ENCODE measurements at regions not wholly inside any gene's neighbourhood (a gene's known extent, or its start where the extent isn't known, plus 50 kb on each side); places are given as distances from the start of the nearest gene placed in this dataset.

- DNase-seq: no peak
These were observed 145.9 kb upstream of the WDR11 start for GRCh38 chr10:120705309-120705708.

GRCh38 chr10:120710076-120710475 is 141.1 kb upstream of the WDR11 start:
- DNase-seq: no peak

GRCh38 chr10:120711860-120712259 is 139.3 kb upstream of the WDR11 start:
- no peak for DNase-seq

DNA sequence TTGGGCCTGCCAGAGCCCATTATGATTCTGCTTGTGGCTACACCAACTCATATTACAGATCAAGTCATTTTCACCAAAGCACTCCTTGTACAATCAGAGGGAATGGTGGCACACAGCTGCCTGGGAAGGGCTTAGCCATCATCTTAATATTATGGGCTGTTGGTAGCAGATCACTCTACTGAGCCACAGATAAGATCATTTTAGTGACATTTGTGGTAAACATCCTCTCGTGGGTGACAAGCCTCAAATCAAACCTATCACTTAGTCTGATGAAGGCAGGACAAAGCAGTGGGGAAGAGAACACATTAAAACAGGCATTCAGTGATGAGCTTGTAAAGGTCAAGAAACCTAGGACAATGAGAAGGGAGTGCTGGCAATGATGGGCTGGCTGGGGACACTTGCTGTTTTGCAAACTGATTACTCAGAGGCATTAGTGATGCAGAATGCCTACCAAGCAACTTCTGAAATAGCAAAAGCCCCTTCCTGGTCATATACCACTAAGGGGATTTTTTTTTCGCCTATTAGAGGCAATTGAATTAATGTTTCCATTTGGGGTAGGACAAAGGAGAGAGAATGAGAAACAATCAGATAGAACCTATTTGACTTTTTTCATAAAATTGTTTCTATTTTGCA is 137.5 kb upstream of the WDR11 start:
- DNase-seq: no peak

DNA sequence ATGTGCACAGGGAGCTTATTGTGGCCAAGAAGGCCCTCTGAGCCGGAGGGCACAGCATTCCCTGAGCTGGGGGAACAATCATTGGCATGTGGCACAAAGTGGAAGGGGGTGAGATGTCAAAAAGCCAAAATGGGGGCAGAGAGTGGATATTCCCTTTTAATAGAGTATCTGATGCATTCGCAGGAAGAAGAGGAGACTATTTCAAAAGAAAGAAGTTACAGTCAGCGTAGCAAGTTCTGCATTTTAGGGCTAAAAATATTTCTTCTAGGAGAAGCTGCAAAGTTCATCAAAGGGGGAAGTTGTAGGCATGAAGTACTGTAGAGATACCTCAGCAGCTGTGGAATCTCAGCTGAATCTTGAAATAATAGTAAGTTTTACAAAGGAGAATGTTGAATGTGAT is 136.0 kb upstream of the WDR11 start:
- DNase-seq: no peak

GRCh38 chr10:120719333-120719732 is 131.8 kb upstream of the WDR11 start:
- DNase-seq: no peak

DNA sequence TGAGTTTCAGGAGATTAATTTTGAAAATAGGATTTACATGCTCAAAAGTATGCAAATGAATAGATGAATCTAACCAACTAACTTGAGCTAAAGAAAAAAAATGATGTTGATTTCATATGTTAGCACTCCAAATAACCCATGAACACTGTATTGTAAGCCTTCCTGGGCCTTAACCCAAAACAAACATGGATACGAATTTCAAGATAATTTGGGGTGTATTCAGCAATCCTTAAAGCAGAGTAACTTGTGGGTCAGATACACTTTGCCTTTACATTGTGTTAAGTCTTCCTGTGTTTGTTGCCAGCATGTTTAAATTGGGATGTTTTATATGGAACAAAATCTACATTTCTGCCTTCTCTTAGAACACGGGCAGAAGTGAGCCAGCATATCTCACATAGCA is 124.2 kb upstream of the WDR11 start:
- no peak for DNase-seq

DNA sequence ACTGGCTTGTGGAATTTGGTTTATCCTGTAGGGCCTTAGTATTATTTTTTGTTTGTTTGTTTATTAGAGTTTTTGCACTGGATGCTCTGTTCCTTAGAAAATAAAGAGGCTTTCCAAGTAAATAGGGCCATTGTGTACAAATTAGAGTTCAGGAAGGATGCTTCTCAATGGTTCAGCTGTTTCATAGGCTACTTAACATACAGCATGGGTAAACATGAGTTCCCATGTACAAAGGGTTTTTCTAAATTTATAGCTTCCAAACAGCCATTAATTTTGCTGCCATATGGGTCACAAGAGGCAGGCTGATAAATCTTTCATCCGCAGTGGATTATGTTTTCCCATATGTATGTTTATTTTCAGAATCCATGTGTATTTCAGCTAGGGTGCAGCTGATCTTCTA is 121.6 kb upstream of the WDR11 start:
- DNase-seq: peak; percentile 61

DNA sequence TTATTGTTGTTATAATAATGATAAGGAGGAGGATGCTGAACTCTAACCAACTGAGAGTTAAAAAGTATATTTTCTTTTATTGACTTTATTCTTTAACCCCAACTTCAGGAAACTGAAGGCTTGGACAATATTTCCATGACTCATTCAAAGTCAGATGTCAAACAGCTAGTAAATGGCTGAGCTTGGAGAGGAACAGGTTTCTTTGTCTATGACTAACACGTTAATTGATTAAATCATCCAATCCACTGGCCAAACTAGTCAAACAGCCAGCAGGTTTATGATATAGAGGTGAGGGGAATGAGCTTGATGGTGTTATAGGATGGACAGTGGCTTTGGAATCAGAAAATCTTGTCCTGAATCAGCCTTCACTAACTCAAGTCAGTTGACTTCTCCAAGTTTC is 119.1 kb upstream of the WDR11 start:
- DNase-seq: no peak

GRCh38 chr10:120732643-120733313 is 118.4 kb upstream of the WDR11 start:
- DNase-seq: no peak

- DNase-seq: no peak
These were observed 116.6 kb upstream of the WDR11 start for GRCh38 chr10:120734483-120735078.

- no peak for DNase-seq
These were observed 115.8 kb upstream of the WDR11 start for GRCh38 chr10:120735315-120735714.

DNA sequence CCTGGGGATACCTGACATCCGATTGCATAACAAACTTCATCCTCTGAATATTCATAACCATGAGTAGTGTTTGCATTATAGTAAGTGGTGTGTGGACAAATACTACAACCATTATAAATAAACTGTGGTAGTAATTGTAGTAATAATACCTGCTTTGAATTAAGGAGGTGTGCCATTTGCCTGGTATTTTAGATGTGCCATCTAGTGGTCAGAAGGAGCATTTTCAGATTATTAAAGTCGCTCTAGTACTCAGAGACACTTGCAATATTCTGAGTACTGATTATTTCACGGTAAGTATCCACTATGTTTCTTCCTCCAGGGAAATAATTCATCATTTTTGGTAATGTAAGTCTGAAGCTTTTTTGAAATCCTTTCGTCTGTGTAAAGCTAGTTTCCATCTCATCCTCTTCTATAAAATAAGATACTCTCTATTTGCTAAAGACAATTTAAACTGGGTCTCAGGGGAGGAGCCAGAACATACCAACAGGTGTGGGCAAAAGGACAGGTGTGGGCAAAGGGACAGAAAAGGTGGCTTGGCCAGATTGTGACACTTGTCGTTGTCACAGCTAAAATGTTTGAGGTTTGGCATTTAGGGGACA is 115.3 kb upstream of the WDR11 start:
- peak; percentile 28 for DNase-seq

DNA sequence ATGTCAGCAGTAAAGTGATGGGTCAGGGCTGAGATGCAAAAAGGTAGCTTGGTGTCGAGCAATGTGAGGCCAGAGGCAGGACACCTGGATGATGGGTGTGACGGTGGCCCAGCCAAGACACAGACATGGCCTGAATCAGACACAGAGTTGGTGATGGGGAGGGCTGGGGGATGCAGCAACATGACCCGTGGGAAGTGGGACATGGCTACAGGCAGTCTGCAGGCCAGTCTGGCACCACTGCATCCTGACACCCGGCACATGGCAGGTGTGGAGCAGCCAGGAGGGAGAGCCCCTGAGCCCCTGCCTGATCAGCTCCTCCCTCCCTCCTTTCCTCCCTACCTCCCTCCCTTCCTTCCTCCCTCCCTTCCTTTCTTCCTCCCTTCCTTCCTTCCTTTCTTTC is 114.8 kb upstream of the WDR11 start:
- no peak for DNase-seq

GRCh38 chr10:120738658-120739057 is 112.5 kb upstream of the WDR11 start:
- DNase-seq: no peak

- peak; percentile 64 for DNase-seq
These were observed 109.8 kb upstream of the WDR11 start for GRCh38 chr10:120741396-120741795.

- no peak for DNase-seq
These were observed 108.8 kb upstream of the WDR11 start for GRCh38 chr10:120742373-120742772.

DNA sequence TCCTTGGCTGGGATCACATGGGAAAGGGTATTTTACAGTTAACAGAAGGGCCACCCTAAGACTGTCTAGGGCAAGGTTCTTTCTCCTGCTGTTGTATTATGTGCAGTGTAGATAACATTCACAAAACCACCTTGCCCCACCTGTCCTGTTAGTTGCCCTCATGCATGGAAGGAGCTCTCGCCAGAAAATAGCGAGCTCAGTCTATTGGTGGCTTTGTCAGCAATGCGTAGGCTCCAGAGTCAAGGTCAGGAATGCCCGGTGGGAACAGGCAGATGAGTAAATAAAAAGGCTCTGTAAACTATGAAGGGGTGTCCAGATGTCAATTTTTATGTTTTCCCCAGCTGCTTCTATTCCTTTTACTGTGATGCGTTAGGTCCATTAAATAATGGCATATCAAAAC is 107.1 kb upstream of the WDR11 start:
- DNase-seq: no peak

DNA sequence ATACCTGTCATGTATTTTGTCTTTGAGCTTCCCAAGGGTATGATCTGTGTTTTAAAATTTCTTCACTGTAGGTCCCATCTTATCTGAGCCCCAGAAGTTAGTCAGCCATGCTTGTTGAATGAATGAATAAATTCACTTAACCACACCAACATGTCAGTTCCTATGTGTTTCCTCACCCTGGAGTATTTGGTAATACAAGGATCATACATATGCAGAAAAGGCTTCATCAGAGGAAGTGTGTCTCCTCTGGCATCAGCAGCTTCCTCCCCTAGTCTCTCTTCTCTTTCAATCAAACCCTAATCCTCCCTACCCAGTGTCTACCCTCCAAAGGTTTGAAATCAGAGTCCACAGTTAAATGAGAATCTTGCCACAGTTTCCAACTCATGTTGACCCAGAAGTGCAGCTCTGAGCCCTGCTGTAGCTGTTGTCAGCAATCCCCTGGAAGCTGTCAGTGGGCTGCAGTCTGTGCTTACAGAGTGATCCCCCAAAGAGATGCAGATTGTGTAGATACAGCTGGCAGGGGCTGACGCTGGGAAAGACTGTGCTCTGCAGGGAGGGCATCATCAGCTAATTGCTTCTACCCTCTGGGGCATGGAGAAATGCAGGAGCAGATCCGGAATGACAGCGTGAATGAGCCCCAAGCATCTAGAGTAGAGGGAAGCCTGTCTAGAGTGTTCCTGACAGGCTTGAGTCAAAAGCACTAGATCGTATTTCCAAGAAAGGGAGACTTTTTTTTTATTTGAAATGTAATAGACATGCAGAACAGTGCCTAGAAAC is 105.0 kb upstream of the WDR11 start:
- peak; percentile 37 for DNase-seq

DNA sequence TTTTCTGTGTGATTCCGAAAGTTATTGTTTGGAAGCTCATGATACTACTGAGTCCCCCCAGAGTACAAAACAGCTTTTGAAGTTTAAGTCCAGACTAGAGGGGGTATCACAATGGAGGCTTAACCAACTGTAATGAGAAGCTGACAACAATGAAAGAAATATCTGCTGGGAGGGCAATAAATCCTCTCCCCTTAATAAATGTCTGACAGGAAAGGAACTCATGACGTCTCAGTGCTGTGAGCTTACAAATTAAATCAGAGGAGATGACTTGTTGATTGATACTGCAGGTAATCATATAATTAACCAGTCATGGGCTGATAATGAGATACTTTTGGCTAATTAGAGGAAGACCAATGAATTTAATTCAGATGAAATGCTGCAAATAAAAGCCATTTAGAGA is 102.6 kb upstream of the WDR11 start:
- no peak for DNase-seq

GRCh38 chr10:120749072-120749471 is 102.1 kb upstream of the WDR11 start:
- DNase-seq: no peak

GRCh38 chr10:120749856-120750566 is 101.2 kb upstream of the WDR11 start:
- DNase-seq: no peak

- DNase-seq: no peak
These were observed 95.4 kb upstream of the WDR11 start for GRCh38 chr10:120755771-120756170.
